ENCODE measurements at regions not wholly inside any gene's neighbourhood (a gene's known extent, or its start where the extent isn't known, plus 50 kb on each side); places are given as distances from the start of the nearest gene placed in this dataset.

GRCh38 chr6:132933090-132933489 is 118.7 kb downstream of the RPS12 start:
- CTCF ChIA-PET, result no interaction called here
- no peak overlapping the region for H3K4me3 ChIP-seq (ENCODE audit: low read depth, low read length)
- TF ChIP-seq, protein P1, sequence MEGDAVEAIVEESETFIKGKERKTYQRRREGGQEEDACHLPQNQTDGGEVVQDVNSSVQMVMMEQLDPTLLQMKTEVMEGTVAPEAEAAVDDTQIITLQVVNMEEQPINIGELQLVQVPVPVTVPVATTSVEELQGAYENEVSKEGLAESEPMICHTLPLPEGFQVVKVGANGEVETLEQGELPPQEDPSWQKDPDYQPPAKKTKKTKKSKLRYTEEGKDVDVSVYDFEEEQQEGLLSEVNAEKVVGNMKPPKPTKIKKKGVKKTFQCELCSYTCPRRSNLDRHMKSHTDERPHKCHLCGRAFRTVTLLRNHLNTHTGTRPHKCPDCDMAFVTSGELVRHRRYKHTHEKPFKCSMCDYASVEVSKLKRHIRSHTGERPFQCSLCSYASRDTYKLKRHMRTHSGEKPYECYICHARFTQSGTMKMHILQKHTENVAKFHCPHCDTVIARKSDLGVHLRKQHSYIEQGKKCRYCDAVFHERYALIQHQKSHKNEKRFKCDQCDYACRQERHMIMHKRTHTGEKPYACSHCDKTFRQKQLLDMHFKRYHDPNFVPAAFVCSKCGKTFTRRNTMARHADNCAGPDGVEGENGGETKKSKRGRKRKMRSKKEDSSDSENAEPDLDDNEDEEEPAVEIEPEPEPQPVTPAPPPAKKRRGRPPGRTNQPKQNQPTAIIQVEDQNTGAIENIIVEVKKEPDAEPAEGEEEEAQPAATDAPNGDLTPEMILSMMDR (IDR thresholded peaks at IDR 0.05; ENCODE audit: insufficient read depth, low read depth, low read length), result no peak
- H3K27me3 ChIP-seq (ENCODE audit: control insufficient read depth, insufficient read depth, low read length), result peaks cover 6% of the 10 kb centered on the region; the same call in 1 of the 2 replicates
- no peak for DNase-seq (ENCODE audit: low read depth)
- H3K36me3 ChIP-seq (ENCODE audit: control insufficient read depth, insufficient read depth, low read length), result no peaks in the 10 kb centered on the region
- POLR2A ChIA-PET, result no interaction called here

GRCh38 chr6:132934496-132934895 is 120.1 kb downstream of the RPS12 start:
- TF ChIP-seq, protein P1 (IDR thresholded peaks at IDR 0.05; ENCODE audit: insufficient read depth, low read depth, low read length), result no peak
- CTCF ChIA-PET, result no interaction called here
- POLR2A ChIA-PET, result no interaction called here
- DNase-seq (ENCODE audit: low read depth), result no peak
- Histone ChIP-seq H3K36me3 (ENCODE audit: control insufficient read depth, insufficient read depth, low read length) (no peaks in the 10 kb centered on the region), H3K27me3 (ENCODE audit: control insufficient read depth, insufficient read depth, low read length) (peaks cover 5% of the 10 kb centered on the region; the same call in 1 of the 2 replicates), H3K4me3 (ENCODE audit: low read depth, low read length) (no peak overlapping the region)

- TF ChIP-seq, protein P1 (IDR thresholded peaks at IDR 0.05; ENCODE audit: insufficient read depth, low read depth, low read length), result no peak
- ChIA-PET CTCF (interaction anchor here (1.3 kb wide), 1 partner anchor 15 kb away, joined by 4 read pairs; no protein-coding TSS in a partner anchor), POLR2A (no interaction called here)
- no peaks in the 10 kb centered on the region for H3K36me3 ChIP-seq (ENCODE audit: control insufficient read depth, insufficient read depth, low read length)
- no peak for DNase-seq (ENCODE audit: low read depth)
- H3K27me3 ChIP-seq (ENCODE audit: control insufficient read depth, insufficient read depth, low read length), result peaks cover 4% of the 10 kb centered on the region; the same call in 1 of the 2 replicates
- no peak overlapping the region for H3K4me3 ChIP-seq (ENCODE audit: low read depth, low read length)
These were observed 122.3 kb downstream of the RPS12 start for GRCh38 chr6:132936646-132937045.

DNA sequence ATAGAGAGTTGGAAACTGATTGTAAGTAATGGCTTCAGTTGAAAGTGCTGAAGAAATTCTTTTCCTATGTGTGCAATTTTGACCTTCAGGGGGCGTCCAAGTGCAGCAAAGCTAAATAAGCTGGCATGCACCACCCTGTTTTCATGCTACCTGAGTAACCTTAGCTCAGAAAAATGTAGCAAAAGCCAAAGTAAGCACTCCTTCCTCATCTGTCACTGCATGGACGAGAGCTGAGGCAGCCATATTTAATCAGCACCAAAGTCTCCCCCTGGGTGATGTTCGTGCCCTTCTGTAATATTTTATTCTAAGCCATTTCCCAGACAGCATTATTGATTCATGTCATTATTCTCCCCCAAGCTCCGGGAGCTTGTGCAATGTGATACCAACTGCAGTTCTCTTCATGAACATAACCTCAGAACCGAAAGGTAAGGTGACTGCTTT is 123.1 kb downstream of the RPS12 start:
- TF ChIP-seq, protein P1 (IDR thresholded peaks at IDR 0.05; ENCODE audit: insufficient read depth, low read depth, low read length), result peak; percentile 53
- Histone ChIP-seq H3K36me3 (ENCODE audit: control insufficient read depth, insufficient read depth, low read length) (no peaks in the 10 kb centered on the region), H3K4me3 (ENCODE audit: low read depth, low read length) (no peak overlapping the region), H3K27me3 (ENCODE audit: control insufficient read depth, insufficient read depth, low read length) (peaks cover 4% of the 10 kb centered on the region; the same call in 1 of the 2 replicates)
- ChIA-PET POLR2A (no interaction called here), CTCF (interaction anchor here (0.9 to 1.3 kb wide), 2 partner anchors 14 to 38 kb away, joined by 4 read pairs; no protein-coding TSS in a partner anchor)
- no peak for DNase-seq (ENCODE audit: low read depth)

DNA sequence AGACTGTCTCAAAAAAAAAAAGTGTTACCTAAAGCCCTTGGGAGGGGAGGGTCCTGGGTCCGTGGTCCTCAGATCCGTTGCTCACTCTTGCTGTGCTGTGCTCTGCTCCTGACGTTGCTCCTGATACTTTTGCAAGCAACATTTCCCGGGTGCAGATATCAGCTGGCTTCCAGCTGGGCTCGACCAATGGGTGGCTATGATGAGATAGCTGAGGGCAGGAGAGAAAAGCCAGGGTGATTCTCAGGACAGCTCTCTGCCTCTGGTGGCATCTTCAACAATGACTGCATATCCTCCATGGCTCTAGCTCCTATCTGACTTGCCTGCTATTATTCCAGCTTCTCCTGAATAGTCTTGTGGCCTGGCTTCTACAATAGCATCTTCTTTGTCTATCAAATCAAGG is 134.5 kb downstream of the RPS12 start:
- no peak overlapping the region for H3K4me3 ChIP-seq (ENCODE audit: low read depth, low read length)
- TF ChIP-seq, protein P1 (IDR thresholded peaks at IDR 0.05; ENCODE audit: insufficient read depth, low read depth, low read length), result no peak
- no peaks in the 10 kb centered on the region for H3K36me3 ChIP-seq (ENCODE audit: control insufficient read depth, insufficient read depth, low read length)
- no peak for DNase-seq (ENCODE audit: low read depth)
- ChIA-PET CTCF (interaction anchor here (0.6 kb wide), 1 partner anchor 115 kb away, joined by 4 read pairs; no protein-coding TSS in a partner anchor), POLR2A (no interaction called here)
- H3K27me3 ChIP-seq (ENCODE audit: control insufficient read depth, insufficient read depth, low read length), result no peaks in the 10 kb centered on the region
